NCI-H1417 treated with DMSO at 0.1 percent for 48 hours (cell line): ENCODE measurements at regions not wholly inside any gene's neighbourhood (a gene's known extent, or its start where the extent isn't known, plus 50 kb on each side); places are given as distances from the start of the nearest gene placed in this dataset.

Experiments used
- DNase-seq: peaks from one replicate; lab custom pipeline; 2025; lab: John Stamatoyannopoulos, UW

- DNase-seq: no peak
Measured at GRCh38 chr2:58560531-58560930, 319.4 kb upstream of the FANCL start.

DNA sequence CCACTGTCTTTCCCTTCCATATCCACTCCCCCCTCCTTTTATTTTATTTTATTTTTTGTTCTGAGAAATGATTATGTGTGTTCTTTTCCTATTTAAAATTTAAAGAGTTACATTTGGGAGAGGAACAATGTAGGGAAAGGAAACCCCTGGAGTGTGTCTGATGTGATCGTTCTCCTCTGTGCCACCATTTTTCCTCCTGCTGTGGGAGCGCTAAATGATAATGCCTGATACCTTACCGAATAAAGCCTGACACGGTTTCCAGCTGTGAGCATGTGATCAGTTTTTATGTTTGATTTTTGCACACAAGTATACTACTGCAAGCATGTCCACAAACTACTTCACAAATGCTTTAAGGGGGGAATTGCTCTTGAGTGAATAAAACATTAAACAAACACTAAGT lies 317.8 kb upstream of the FANCL start:
- no peak for DNase-seq

DNA sequence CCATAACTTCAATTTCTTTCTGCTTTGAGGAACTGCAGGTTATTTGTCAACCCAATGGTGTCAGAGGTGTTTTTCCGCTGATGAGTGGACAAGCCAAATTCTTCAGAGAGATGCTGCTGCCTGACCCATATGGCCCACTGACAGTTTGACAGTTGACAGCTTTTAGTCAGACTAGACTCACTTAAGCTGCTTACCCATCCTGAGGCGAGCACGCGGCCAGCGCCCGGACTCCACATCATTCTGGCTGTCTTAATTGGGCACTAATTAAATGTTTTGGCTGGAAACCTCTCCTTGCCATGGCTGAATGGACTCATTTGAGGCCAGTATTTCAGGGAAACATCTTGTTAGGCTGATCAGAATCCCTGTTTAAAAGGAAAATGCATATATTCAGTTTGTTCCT lies 316.1 kb upstream of the FANCL start:
- DNase-seq: no peak

GRCh38 chr2:58553937-58554336 lies 312.8 kb upstream of the FANCL start:
- no peak for DNase-seq

- no peak for DNase-seq
Measured at GRCh38 chr2:58553522-58553921, 312.4 kb upstream of the FANCL start.

DNA sequence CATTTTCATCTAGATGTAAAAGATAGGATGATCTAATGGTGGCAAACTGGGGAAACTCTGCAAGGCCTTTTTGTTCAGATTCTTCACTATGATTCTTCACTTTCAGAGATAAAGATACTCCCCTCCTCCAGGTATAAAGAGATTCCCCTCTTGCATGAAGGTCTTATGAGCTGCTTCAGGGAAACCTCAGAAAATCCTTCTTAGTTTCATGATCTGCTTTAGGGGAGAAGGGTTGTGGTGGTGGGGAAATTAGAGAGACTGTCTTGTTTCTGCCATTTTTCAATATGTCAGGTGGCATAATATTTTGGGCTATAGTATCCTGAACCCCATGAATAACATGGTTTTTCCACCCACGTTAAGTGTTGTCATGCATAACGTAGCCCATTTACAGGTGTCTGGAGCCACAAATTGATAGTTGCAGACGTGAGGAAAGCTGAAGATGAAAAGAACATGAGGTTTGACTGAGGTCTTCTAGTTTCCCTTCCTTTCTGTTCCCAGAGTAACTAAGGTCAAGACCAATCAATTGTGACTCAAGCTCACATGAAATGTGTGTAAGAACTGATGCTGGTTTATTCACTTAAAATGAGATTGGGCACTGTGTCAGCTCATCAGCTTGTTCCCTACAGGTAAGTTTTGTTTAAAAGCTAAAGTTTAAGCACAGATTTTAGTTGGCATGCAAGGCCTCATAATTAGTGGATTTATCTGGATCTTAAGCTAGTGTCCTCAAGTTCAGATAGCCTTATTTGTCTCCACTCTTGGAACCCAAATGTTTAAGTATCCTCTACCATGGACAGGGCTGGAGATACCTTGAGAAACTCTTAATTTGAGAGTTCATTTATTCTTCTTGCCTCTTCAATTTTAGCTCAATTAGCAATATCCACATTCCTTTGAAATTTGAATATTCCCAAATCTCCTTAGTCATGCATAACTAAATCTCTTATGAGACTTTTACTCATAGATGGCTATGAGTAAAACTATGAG lies 304.5 kb upstream of the FANCL start:
- no peak for DNase-seq

- peak; percentile 76 for DNase-seq
Measured at GRCh38 chr2:58543442-58543841, 302.3 kb upstream of the FANCL start.

GRCh38 chr2:58541511-58541910 lies 300.4 kb upstream of the FANCL start:
- no peak for DNase-seq

GRCh38 chr2:58540681-58541080 lies 299.6 kb upstream of the FANCL start:
- no peak for DNase-seq

DNA sequence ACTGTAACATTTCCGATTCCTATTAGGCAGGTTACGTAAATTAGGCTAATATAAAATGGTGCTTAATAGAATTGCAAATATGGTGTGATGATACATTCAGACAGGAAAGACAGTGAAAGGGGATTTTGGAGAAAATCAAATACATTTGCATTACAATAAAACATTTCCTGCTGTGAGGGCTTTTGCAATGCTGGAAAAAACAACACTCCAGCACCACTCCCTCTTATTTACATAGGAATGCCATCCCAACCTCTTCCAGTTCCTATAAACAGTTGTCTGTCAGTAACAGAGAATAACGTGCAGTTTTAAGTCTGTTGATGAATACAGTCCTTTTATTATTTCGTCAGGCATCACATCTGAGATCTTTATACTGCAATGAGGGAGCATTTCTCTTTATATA lies 298.8 kb upstream of the FANCL start:
- no peak for DNase-seq

- DNase-seq: no peak
Measured at GRCh38 chr2:58535990-58536389, 294.9 kb upstream of the FANCL start.

DNA sequence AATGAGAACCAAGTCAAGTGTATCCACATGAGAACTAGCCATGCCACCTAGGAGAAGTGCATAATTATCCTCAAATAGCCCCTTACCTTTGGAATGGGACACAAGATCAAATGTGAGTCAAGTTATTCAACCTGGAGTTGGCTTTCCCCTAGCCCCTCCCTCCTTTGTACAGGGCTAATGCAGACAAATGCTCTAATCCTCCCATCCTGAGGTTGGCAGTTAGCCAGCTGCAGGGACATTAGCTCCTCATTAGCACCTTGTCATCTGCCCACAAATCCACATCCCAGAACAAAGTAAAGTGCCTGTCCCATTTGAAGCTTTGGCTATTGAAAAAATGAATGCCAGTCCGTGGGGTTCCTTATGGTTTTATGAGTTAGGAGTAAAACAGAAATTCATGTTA lies 294.1 kb upstream of the FANCL start:
- peak; percentile 39 for DNase-seq

- no peak for DNase-seq
Measured at GRCh38 chr2:58533376-58533775, 292.3 kb upstream of the FANCL start.

DNA sequence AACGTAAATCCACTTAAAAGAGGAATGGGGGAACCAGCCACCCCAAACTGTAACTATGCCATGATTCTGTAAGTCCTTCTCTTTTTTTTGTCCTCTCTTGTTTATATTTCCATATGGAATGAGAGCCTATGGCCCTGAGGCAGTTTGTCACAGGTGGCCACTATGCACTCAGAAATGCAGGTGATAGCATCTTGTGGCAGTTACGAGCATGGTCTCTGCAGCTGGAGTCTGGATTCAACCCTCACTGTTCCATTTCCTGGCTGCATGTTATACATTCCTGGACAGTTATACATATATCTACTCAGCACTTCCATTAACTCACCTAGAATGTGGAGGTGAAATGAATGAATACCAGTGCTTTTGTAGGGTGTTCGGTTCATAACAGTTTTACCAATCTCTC lies 291.5 kb upstream of the FANCL start:
- DNase-seq: no peak

DNA sequence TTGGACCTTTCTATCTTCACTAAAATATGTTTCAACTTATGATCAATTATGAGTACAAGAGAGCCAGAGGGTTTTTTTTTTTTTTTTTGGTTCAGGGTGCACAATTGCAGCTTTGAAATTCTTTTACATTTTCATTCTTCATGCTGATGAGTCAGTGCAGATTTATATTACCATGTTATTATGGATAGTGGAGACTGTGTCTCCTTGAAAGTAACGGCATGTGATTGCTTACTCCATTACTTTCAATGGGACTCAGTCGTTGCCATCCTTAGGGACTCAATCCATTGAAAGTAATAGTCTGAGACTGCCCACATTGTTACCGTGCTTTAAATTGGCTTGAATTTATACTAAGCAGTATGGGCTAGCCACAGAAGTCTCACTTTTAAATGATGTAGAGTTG lies 286.5 kb upstream of the FANCL start:
- no peak for DNase-seq

- no peak for DNase-seq
Measured at GRCh38 chr2:58521803-58522554, 280.9 kb upstream of the FANCL start.

GRCh38 chr2:58520903-58521302 lies 279.8 kb upstream of the FANCL start:
- no peak for DNase-seq

GRCh38 chr2:58517881-58518280 lies 276.8 kb upstream of the FANCL start:
- DNase-seq: no peak

DNA sequence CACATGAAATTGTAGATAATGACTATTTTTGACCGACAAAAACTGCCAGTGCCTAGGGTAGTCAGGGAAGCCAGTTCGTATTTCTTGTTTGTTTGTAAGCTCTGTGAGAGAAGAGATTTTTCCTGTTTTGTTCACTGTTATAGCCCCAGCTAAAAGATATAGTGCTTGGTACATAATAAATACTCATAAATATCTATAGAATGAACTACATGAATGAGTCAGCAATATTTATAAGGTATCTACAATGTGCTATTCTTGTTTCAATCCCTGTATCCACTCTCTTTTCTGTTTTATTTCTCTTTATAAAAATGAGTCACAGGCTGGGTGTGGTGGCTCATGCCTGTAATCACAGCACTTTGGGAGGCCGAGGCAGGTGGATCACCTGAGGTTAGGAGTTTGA lies 275.6 kb upstream of the FANCL start:
- DNase-seq: no peak

DNA sequence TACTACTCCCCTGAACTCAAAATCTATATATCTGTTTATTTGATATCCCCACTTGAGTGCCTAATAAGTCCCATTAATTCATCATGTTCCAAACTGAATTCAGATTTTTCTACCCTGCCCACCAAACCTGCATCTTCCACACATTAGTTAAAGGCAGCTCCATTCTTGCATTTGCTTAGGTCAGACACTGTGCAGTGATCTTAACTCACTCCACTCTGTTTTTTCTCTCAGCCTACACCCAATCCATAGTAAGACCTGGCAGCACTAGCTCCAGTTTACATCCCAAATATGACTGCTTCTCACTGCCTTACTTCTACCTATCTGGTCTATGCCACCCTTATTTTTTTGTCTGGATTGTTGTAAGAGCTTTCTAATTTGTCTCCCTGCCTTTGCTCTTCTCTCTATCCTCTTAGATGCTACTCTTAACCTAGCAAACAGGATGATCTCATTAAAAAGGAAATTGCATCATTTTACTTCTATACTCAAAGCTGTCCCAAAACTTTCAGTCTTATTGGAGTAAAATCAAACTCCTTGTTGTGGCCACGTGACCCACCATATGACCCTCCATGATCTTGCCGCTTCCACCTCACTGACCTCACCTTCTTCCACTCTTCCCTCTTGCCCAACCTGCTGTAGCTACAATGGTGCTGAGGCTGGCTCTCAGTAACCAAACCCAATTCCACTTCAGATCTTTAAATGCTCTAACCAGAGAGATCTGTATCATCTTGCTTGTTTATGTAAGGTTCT lies 274.9 kb upstream of the FANCL start:
- no peak for DNase-seq

DNA sequence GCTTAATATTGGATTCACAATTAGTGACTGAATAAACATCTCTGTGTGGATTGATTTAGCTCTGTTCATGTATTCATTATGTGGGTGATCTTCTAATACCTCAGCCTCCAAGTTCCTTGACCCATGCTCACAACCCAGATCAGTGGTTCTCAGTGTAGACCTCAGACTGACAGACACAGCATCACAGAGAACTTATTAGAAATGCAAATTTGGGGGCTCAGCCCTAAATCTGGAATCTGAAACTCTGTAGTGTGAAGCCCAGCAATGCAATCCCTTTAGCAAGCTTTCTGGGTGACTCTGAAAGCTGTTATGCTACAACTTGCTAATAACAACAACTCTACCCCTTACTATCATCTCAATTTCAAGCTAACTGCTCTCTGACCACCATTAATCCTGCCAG lies 273.1 kb upstream of the FANCL start:
- no peak for DNase-seq

DNA sequence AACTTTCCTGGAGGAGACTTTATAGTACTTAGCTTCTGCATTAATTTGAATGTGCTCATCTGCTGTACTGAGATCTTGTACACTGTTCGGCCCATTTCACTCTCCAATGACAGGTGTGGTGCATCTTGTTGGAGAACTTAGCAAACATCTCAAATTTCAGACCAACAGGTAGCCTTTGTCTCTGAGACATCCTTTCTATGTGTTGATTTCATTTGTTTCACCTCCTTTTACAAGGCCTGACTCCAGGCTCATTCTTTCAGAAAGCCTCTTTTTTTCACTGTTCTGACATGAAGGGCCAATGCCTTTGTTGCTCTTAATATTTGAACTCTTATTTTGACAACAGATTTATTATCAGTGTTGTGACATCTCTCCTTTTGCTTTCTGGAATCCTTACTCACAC lies 271.8 kb upstream of the FANCL start:
- DNase-seq: no peak

DNA sequence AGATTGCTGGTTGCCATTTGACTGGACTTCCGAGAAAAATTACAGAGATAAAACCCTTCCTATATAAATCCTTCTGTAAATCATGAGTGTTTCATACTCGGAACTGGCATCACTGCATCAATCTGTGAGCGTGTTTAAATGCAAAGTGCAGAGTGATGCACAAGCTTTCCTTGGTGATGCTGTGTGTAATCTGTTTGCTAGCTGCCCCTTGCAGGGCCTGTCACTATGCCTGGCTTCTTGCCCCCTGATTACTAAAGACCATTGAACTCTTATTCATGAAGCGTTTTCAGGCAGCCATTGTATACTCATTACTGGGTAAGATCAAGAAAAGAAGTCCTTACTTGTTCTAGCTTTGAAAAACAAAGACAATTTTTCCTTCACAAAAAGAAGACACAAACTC lies 266.9 kb upstream of the FANCL start:
- DNase-seq: no peak
